GM20000 (cell line): ENCODE measurements at regions not wholly inside any gene's neighbourhood (a gene's known extent, or its start where the extent isn't known, plus 50 kb on each side); places are given as distances from the start of the nearest gene placed in this dataset.

ENCODE experiments used
- DNase-seq: peaks from one replicate; pipeline ENCODE4 v3.0.0; 2012; ENCODE audit warnings: low spot score
- CTCF ChIP-seq: IDR thresholded peaks from 2 replicates; pipeline ENCODE4 v1.5.1; 2012; ENCODE audit warnings: mild to moderate bottlenecking, control low read depth; ENCODE audit errors: extremely low read depth, missing control alignments

DNA sequence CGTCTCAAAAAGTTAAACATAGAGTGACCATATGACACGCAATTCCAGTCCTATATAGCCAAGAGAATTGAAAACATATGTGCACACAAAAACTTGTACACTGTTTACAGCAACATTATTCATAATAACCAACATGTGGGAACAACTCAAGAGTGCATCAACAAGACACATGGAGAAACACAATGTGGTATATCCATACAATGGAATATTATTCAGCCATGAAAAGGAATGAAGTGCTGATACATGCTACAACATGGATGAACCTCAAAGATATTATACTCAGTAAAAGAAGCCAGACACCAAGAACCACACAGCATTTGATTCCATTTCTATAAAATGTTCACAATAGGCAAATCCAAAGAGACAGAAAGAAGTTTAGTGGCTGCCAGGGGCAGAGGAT is 317.0 kb downstream of the NSG2 start:
- no peak for TF ChIP-seq CTCF
- DNase-seq: no peak

GRCh38 chr5:174363934-174364333 is 318.4 kb downstream of the NSG2 start:
- DNase-seq: no peak
- no peak for TF ChIP-seq CTCF

GRCh38 chr5:174364676-174365075 is 319.2 kb downstream of the NSG2 start:
- DNase-seq: no peak
- TF ChIP-seq CTCF: no peak

DNA sequence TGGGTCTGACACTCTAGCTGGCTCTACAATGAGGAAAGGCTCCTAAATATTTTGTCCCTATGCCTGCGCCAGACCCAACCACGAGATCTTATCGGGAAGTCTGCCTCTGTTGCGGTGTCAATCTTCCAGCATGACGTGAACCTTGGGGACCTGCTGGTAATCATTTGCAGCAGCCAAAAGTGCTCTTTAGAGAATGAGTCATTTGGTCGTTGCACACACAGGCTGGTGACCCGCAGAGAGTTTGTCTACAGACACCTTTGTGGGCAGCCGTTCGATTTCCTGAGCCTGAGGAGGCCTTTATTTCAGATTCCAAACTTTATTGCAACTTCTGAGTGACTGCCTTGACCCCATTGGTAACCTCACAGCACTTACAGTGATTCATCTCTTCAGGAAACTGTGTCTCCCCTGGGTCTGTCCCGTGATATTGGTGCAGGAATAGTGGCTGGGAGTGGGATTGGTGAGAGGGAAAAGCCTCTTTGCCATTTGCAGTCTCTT is 326.1 kb downstream of the NSG2 start:
- no peak for TF ChIP-seq CTCF
- DNase-seq: no peak

- no peak for DNase-seq
- TF ChIP-seq CTCF: no peak
Observed at GRCh38 chr5:174374206-174374605, 328.7 kb downstream of the NSG2 start.

- TF ChIP-seq CTCF: no peak
- DNase-seq: no peak
Observed at GRCh38 chr5:174376056-174376455, 330.6 kb downstream of the NSG2 start.

- TF ChIP-seq CTCF: no peak
- DNase-seq: no peak
Observed at GRCh38 chr5:174376726-174377373, 331.3 kb downstream of the NSG2 start.
